ENCODE measurements at regions not wholly inside any gene's neighbourhood (a gene's known extent, or its start where the extent isn't known, plus 50 kb on each side); places are given as distances from the start of the nearest gene placed in this dataset.

GRCh38 chr1:112800289-112800688 is 85.2 kb upstream of the PPM1J start:
- TF ChIP-seq CTCF (IDR thresholded peaks at IDR 0.05), result no peak
- DNase-seq (ENCODE audit: low spot score) (no peak), ATAC-seq (ENCODE audit: low FRiP score) (no peak)

GRCh38 chr1:112798292-112798691 is 83.2 kb upstream of the PPM1J start:
- no peak for DNase-seq (ENCODE audit: low spot score)
- no peak for ATAC-seq (ENCODE audit: low FRiP score)
- no peak for TF ChIP-seq CTCF (IDR thresholded peaks at IDR 0.05)

- ATAC-seq (ENCODE audit: low FRiP score), result peak; percentile 28
- DNase-seq (ENCODE audit: low spot score), result no peak
- TF ChIP-seq CTCF (IDR thresholded peaks at IDR 0.05), result no peak
Observed at GRCh38 chr1:112797224-112797623, 82.1 kb upstream of the PPM1J start.

GRCh38 chr1:112794654-112795239 is 79.6 kb upstream of the PPM1J start:
- DNase-seq (ENCODE audit: low spot score), result no peak
- ATAC-seq (ENCODE audit: low FRiP score), result no peak
- TF ChIP-seq CTCF (IDR thresholded peaks at IDR 0.05), result no peak

- no peak for DNase-seq (ENCODE audit: low spot score)
- no peak for TF ChIP-seq CTCF (IDR thresholded peaks at IDR 0.05)
- ATAC-seq (ENCODE audit: low FRiP score), result no peak
Observed at GRCh38 chr1:112793631-112794565, 78.8 kb upstream of the PPM1J start.

GRCh38 chr1:112791723-112792104 is 76.6 kb upstream of the PPM1J start:
- TF ChIP-seq CTCF (IDR thresholded peaks at IDR 0.05), result no peak
- DNase-seq (ENCODE audit: low spot score) (no peak), ATAC-seq (ENCODE audit: low FRiP score) (no peak)
